ENCODE measurements at regions not wholly inside any gene's neighbourhood (a gene's known extent, or its start where the extent isn't known, plus 50 kb on each side); places are given as distances from the start of the nearest gene placed in this dataset.

DNA sequence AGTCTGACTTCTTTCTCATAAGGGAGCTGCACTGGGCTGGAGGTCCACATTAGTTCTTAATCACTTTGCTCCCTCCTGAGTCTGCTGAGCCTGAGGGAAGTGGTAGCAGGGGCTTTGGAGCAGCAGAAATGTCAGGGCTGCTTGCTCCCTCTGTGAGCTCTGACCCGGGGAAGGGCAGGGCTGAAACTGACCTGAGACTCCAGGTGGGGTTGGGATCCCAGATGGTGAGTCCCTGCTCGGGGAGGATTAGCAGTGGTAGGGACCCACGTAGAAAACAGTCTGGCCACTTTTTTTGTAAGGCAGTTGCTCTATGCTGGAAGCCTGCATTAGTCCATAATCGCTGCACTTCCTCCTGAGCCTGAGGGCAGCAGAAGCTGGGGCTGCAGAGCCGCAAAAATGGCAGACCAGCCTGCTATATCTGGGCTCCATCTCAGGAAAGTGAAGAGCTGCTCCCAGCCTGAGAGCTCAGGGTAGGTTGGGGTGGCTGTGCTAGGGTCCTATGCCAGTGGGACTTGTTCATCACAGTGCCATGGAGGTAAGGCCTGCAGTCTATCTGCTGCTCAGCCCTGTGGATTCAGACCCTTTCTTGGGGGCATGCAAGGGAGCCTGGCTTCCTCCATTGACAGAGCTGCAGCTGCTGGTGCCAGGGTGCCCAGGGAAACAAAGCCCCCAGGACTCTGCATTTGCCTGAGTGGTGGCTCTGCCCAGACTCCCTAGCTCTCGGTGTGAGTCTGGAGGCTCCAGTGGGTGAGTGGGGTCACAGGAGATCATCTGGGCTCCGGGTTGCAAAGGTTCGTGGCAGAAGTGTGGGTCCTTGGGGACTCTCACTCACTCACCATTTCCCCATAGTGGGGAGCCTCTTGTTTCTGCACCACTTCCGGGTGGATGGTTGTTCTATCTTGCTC lies 854.3 kb downstream of the LUZP2 start:
- no peak for TF ChIP-seq CTCF (IDR thresholded peaks at IDR 0.05; ENCODE audit: low read depth, low read length, missing control alignments)
- no peak for DNase-seq (ENCODE audit: extremely low read depth, low read depth)
- H3K4me3 ChIP-seq (replicated peaks; ENCODE audit: low read depth, low read length), result no peak overlapping the region

DNA sequence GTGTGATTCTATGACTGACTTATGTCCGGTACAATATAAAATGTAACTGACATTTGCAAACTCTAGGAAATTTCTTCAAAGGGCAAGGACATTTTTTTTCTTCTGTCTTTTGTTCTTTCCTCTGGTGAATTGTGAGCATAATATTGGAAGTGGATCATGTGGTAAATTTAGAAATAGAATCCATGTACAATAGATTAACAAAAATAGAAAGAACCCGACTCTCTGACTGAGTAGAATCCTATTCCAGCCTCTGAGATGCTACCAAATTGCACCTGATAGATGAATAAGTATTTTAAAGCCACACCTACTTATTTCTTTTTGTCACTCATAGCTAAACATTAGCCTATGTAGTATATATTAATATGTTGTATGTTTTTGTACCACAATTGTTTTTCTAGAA lies 860.3 kb downstream of the LUZP2 start:
- no peak overlapping the region for H3K4me3 ChIP-seq (replicated peaks; ENCODE audit: low read depth, low read length)
- DNase-seq (ENCODE audit: extremely low read depth, low read depth), result no peak
- TF ChIP-seq CTCF (IDR thresholded peaks at IDR 0.05; ENCODE audit: low read depth, low read length, missing control alignments), result no peak

GRCh38 chr11:25377466-25377865 lies 880.6 kb downstream of the LUZP2 start:
- H3K4me3 ChIP-seq (replicated peaks; ENCODE audit: low read depth, low read length), result no peak overlapping the region
- DNase-seq (ENCODE audit: extremely low read depth, low read depth), result no peak
- no peak for TF ChIP-seq CTCF (IDR thresholded peaks at IDR 0.05; ENCODE audit: low read depth, low read length, missing control alignments)

DNA sequence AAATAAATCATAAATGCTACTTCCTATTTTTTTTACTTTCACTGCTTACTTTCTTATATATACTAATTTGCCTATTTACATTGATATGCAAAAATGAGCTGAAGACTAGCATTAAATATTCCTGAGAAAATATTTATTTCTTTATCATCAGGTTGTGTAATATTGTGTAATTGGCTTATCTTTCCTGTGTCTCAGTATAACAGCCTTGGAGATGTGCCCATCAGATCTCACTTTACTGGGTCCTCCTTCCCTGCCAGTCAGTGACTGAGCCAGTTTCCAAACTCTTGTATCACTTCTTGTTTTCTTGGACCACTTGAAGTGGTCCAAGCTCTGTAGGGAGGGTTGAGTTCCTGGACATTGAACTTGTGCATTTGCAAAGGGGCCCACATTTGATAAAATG lies 900.0 kb downstream of the LUZP2 start:
- no peak for TF ChIP-seq CTCF (IDR thresholded peaks at IDR 0.05; ENCODE audit: low read depth, low read length, missing control alignments)

GRCh38 chr11:25408146-25408545 lies 911.3 kb downstream of the LUZP2 start:
- no peak for TF ChIP-seq CTCF (IDR thresholded peaks at IDR 0.05; ENCODE audit: low read depth, low read length, missing control alignments)
- no peak overlapping the region for H3K4me3 ChIP-seq (replicated peaks; ENCODE audit: low read depth, low read length)

More for the DNA sequence above, 900.0 kb downstream of the LUZP2 start:
- H3K4me3 ChIP-seq (replicated peaks; ENCODE audit: low read depth, low read length), result no peak overlapping the region
- no peak for DNase-seq (ENCODE audit: extremely low read depth, low read depth)

GRCh38 chr11:25415793-25416192 lies 916.1 kb upstream of the ANO3 start:
- no peak for DNase-seq (ENCODE audit: extremely low read depth, low read depth)
- TF ChIP-seq CTCF (IDR thresholded peaks at IDR 0.05; ENCODE audit: low read depth, low read length, missing control alignments), result no peak

More at GRCh38 chr11:25408146-25408545, 911.3 kb downstream of the LUZP2 start:
- no peak for DNase-seq (ENCODE audit: extremely low read depth, low read depth)

More at GRCh38 chr11:25415793-25416192, 916.1 kb upstream of the ANO3 start:
- H3K4me3 ChIP-seq (replicated peaks; ENCODE audit: low read depth, low read length), result no peak overlapping the region

Measured in HFF-Myc (cell line).